Trophoblast cell (in vitro differentiated cells and primary cell): ENCODE measurements at regions not wholly inside any gene's neighbourhood (a gene's known extent, or its start where the extent isn't known, plus 50 kb on each side); places are given as distances from the start of the nearest gene placed in this dataset.

Experiments used
- DNase-seq, 2 donors: peaks; one replicate each; pipeline ENCODE4 v3.0.0-alpha.2; 2016
- H2AFZ ChIP-seq: 2 replicates; pipeline ENCODE4 v1.6.1; 2013; ENCODE audit warnings: low read length, moderate library complexity, mild to moderate bottlenecking; ENCODE audit not compliant: insufficient read depth, poor library complexity
- H2AK5ac ChIP-seq: 2 replicates; pipeline ENCODE4 v1.6.1; 2013; ENCODE audit warnings: mild to moderate bottlenecking, low read length
- H2BK120ac ChIP-seq: 2 replicates; pipeline ENCODE4 v1.6.1; 2013; ENCODE audit warnings: low read length, mild to moderate bottlenecking, moderate library complexity; ENCODE audit not compliant: insufficient read depth, poor library complexity
- H2BK12ac ChIP-seq: 2 replicates; pipeline ENCODE4 v1.6.1; 2013; ENCODE audit warnings: mild to moderate bottlenecking, low read length, moderate library complexity
- H2BK5ac ChIP-seq: 2 replicates; pipeline ENCODE4 v1.6.1; 2013; ENCODE audit warnings: low read length, low read depth, moderate library complexity, mild to moderate bottlenecking; ENCODE audit not compliant: poor library complexity
- H3K14ac ChIP-seq: 2 replicates; pipeline ENCODE4 v1.6.1; 2013; ENCODE audit warnings: mild to moderate bottlenecking, low read length
- H3K18ac ChIP-seq: 2 replicates; pipeline ENCODE4 v1.6.1; 2013; ENCODE audit warnings: mild to moderate bottlenecking, low read length
- H3K23ac ChIP-seq: 2 replicates; pipeline ENCODE4 v1.6.1; 2013; ENCODE audit warnings: low read length
- H3K27ac ChIP-seq: 2 replicates; pipeline ENCODE4 v1.5.1; 2013; ENCODE audit warnings: low read depth, mild to moderate bottlenecking, inconsistent platforms, low read length, moderate library complexity
- H3K27me3 ChIP-seq: 2 replicates; pipeline ENCODE4 v1.6.1; 2013; ENCODE audit warnings: inconsistent platforms, mild to moderate bottlenecking, low read length, moderate library complexity; ENCODE audit not compliant: insufficient read depth
- H3K36me3 ChIP-seq, 2 experiments: 1 replicate in 1 of 2; 2 replicates in 1 of 2; pipeline ENCODE4 v1.6.1; 2013; ENCODE audit warnings: low read length in 2 of 2, mild to moderate bottlenecking in 2 of 2, moderate library complexity in 1 of 2; ENCODE audit not compliant: insufficient read depth in 2 of 2, control insufficient read depth in 1 of 2
- H3K4ac ChIP-seq: 2 replicates; pipeline ENCODE4 v1.6.1; 2013; ENCODE audit warnings: low read depth, mild to moderate bottlenecking, low read length, moderate library complexity
- H3K4me1 ChIP-seq, 2 experiments: 1 replicate in 1 of 2; 2 replicates in 1 of 2; pipeline ENCODE4 v1.6.1; 2013; ENCODE audit warnings: low read length in 2 of 2, mild to moderate bottlenecking in 2 of 2, moderate library complexity in 1 of 2; ENCODE audit not compliant: insufficient read depth in 2 of 2, control insufficient read depth in 1 of 2
- H3K4me2 ChIP-seq: 2 replicates; pipeline ENCODE4 v1.6.1; 2013; ENCODE audit warnings: inconsistent platforms, mild to moderate bottlenecking, low read length, moderate library complexity
- H3K4me3 ChIP-seq: 2 replicates; pipeline ENCODE4 v1.5.1; 2013; ENCODE audit warnings: mild to moderate bottlenecking, low read depth, low read length, inconsistent platforms
- H3K79me1 ChIP-seq: one replicate; pipeline ENCODE4 v1.6.1; 2013; ENCODE audit warnings: low read length
- H3K79me2 ChIP-seq: 2 replicates; pipeline ENCODE4 v1.6.1; 2013; ENCODE audit warnings: low read length, mild to moderate bottlenecking; ENCODE audit not compliant: control insufficient read depth, insufficient read depth, poor library complexity
- H3K9ac ChIP-seq: 2 replicates; pipeline ENCODE4 v1.6.1; 2013; ENCODE audit warnings: mild to moderate bottlenecking, low read length
- H3K9me3 ChIP-seq: 2 replicates; pipeline ENCODE4 v1.6.1; 2013; ENCODE audit warnings: low read depth, mild to moderate bottlenecking, control low read depth, inconsistent platforms, low read length; ENCODE audit not compliant: insufficient read depth
- H4K12ac ChIP-seq: 2 replicates; pipeline ENCODE4 v1.6.1; 2013; ENCODE audit warnings: low read depth, mild to moderate bottlenecking, low read length, moderate library complexity
- H4K8ac ChIP-seq: 2 replicates; pipeline ENCODE4 v1.6.1; 2013; ENCODE audit warnings: low read depth, mild to moderate bottlenecking, low read length, moderate library complexity
- H4K91ac ChIP-seq: one replicate; pipeline ENCODE4 v1.6.1; 2013; ENCODE audit warnings: low read depth, mild to moderate bottlenecking, low read length, moderate library complexity
- WGBS: extraction: QIAGEN DNeasy Blood & Tissue Kit; methylation state at CpG from one replicate; pipeline ENCODE4 v1.1.7; 2013; ENCODE audit warnings: missing lambda C conversion rate; ENCODE audit not compliant: insufficient read length, insufficient coverage; ENCODE audit errors: extremely low coverage; 5-methylcytosine and 5-hydroxymethylcytosine counted together

DNA sequence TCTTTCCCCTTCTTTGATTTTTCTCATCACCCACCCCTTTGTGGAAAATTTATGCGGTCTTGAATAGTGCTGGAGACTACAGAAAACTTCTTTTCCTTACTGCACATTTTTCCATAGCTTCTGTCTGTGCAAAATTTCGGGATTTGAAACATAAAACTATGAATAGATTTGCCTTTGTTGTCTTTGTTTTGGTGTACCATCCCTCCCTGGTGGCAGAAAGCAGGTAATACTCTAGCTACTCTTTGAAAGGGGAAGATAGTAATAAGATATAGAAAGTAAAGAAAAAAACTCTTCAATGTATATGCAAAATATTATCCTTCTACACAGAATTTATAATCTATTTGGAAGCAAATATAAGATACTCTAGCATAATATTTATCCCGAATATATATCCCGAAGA, 79.1 kb upstream of the LMO3 start:
- H3K36me3 ChIP-seq, result no peaks in the 10 kb centered on the region
- no peak overlapping the region for H3K4ac ChIP-seq
- H3K9me3 ChIP-seq, result no peaks in the 10 kb centered on the region
- no peak overlapping the region for H3K18ac ChIP-seq
- H2BK5ac ChIP-seq, result no peak overlapping the region
- no CpG with 5 or more reads among the region's 4 CpGs for WGBS
- no peak overlapping the region for H4K91ac ChIP-seq
- H4K12ac ChIP-seq, result no peak overlapping the region
- no peaks in the 10 kb centered on the region for H3K27me3 ChIP-seq
- no peak overlapping the region for H3K14ac ChIP-seq
- no peak overlapping the region for H2AK5ac ChIP-seq
- no peak overlapping the region for H2AFZ ChIP-seq
- no peak overlapping the region for H4K8ac ChIP-seq
- no peak overlapping the region for H3K23ac ChIP-seq
- H2BK120ac ChIP-seq, result no peak overlapping the region
- H3K4me2 ChIP-seq, result no peak overlapping the region
- H3K4me3 ChIP-seq, result no peak overlapping the region
- no peaks in the 10 kb centered on the region for H3K79me2 ChIP-seq
- DNase-seq, result no peak
- no peak overlapping the region for H2BK12ac ChIP-seq
- no peaks in the 10 kb centered on the region for H3K79me1 ChIP-seq
- no peak overlapping the region for H3K27ac ChIP-seq
- H3K9ac ChIP-seq, result no peak overlapping the region
- H3K4me1 ChIP-seq, result no peaks in the 10 kb centered on the region

DNA sequence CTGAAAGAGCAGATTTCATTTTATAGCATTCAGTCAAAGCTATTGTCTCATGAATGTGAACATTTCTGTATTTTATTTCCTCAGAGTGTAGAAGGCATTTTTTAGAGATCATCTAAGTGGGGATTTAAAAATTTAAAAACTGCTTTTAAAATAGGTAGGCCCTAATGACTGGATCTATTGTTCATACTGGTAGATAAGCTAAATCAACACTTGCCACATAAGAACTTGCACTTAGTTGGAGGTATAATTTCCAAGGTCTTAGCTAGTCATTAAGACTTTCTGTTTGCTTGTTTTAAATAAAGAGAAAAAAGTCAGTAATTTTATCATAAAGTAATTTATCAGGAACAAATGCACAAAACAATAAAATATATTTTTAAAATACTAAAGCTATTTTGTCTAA, 75.2 kb upstream of the LMO3 start:
- Histone ChIP-seq H3K4me1 (no peaks in the 10 kb centered on the region), H4K12ac (no peak overlapping the region)

DNA sequence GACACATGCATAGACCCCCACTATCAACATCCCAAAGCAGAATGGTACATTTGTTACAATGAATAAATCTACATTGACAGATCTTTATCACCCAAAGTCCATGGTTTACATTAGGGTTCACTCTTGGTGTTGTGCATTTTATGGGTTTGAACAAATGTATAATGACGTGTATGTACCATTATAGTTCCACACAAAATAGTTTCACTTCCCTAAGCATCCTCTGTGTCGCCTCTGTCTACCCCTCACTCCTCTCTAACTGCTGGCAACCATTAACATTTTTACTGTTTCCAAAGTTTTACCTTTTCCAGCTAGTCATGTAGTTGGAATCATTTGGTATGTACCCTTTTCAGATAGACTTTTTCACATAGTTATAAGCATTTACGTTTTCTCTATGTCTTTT, 69.5 kb upstream of the LMO3 start:
- no peak overlapping the region for H3K27ac ChIP-seq
- H4K12ac ChIP-seq, result no peak overlapping the region
- no peak overlapping the region for H3K18ac ChIP-seq
- no peak overlapping the region for H3K4me2 ChIP-seq
- H3K36me3 ChIP-seq, result no peaks in the 10 kb centered on the region
- H2AFZ ChIP-seq, result no peak overlapping the region
- no peaks in the 10 kb centered on the region for H3K27me3 ChIP-seq
- no peak overlapping the region for H3K14ac ChIP-seq
- H3K79me1 ChIP-seq, result no peaks in the 10 kb centered on the region
- H3K23ac ChIP-seq, result no peak overlapping the region
- no peak overlapping the region for H2BK12ac ChIP-seq
- H4K8ac ChIP-seq, result no peak overlapping the region
- no peak overlapping the region for H3K4ac ChIP-seq
- H4K91ac ChIP-seq, result no peak overlapping the region
- no peak overlapping the region for H2BK5ac ChIP-seq
- H3K9ac ChIP-seq, result no peak overlapping the region
- no peaks in the 10 kb centered on the region for H3K79me2 ChIP-seq
- H3K9me3 ChIP-seq, result no peaks in the 10 kb centered on the region
- no peak for DNase-seq
- no peaks in the 10 kb centered on the region for H3K4me1 ChIP-seq
- WGBS, result no CpG with 5 or more reads among the region's 3 CpGs
- H2AK5ac ChIP-seq, result no peak overlapping the region
- H3K4me3 ChIP-seq, result no peak overlapping the region
- H2BK120ac ChIP-seq, result no peak overlapping the region

More for the DNA sequence above, 75.2 kb upstream of the LMO3 start:
- Histone ChIP-seq H3K4ac (no peak overlapping the region), H3K79me1 (no peaks in the 10 kb centered on the region), H3K4me3 (no peak overlapping the region), H3K4me2 (no peak overlapping the region), H3K36me3 (no peaks in the 10 kb centered on the region), H4K91ac (no peak overlapping the region), H2BK5ac (no peak overlapping the region), H2AFZ (no peak overlapping the region), H2BK12ac (no peak overlapping the region), H3K14ac (no peak overlapping the region), H4K8ac (no peak overlapping the region), H3K23ac (no peak overlapping the region), H3K9ac (no peak overlapping the region), H3K79me2 (no peaks in the 10 kb centered on the region), H3K27ac (no peak overlapping the region), H3K9me3 (no peaks in the 10 kb centered on the region), H2BK120ac (no peak overlapping the region), H3K18ac (no peak overlapping the region), H3K27me3 (no peaks in the 10 kb centered on the region), H2AK5ac (no peak overlapping the region)
- no peak for DNase-seq

DNA sequence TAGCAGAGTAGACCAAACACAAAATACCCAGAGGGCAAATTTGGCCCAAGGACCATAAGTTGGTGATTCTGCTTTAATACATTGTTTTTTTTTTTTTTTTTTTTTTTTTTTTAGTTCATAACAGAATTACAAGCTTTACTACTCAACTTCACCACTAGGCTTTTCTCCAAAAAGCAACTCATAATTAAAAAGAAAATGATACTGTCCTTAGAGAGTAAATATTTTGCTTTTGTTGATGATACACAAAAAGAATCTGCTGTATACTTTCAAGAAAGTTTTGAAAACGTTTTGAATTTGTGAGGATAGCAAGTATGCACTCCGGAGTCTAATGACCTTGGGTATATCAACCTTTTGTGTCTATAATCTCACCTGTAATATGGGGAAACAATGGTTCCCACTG, 68.9 kb upstream of the LMO3 start:
- H3K4ac ChIP-seq, result no peak overlapping the region
- H3K18ac ChIP-seq, result no peak overlapping the region
- WGBS, result no CpG with 5 or more reads among the region's 2 CpGs
- no peak overlapping the region for H2BK5ac ChIP-seq
- no peak overlapping the region for H2BK120ac ChIP-seq
- no peaks in the 10 kb centered on the region for H3K79me1 ChIP-seq
- no peak overlapping the region for H2AFZ ChIP-seq
- no peak overlapping the region for H3K27ac ChIP-seq
- no peak overlapping the region for H2BK12ac ChIP-seq
- H3K14ac ChIP-seq, result no peak overlapping the region
- H4K12ac ChIP-seq, result no peak overlapping the region
- H3K4me2 ChIP-seq, result no peak overlapping the region
- no peak overlapping the region for H2AK5ac ChIP-seq
- no peak overlapping the region for H4K8ac ChIP-seq
- no peaks in the 10 kb centered on the region for H3K36me3 ChIP-seq
- H4K91ac ChIP-seq, result no peak overlapping the region
- no peaks in the 10 kb centered on the region for H3K79me2 ChIP-seq
- H3K4me1 ChIP-seq, result no peaks in the 10 kb centered on the region
- no peaks in the 10 kb centered on the region for H3K9me3 ChIP-seq
- no peak overlapping the region for H3K23ac ChIP-seq
- no peak overlapping the region for H3K9ac ChIP-seq
- no peaks in the 10 kb centered on the region for H3K27me3 ChIP-seq
- no peak overlapping the region for H3K4me3 ChIP-seq
- no peak for DNase-seq
